ENCODE measurements at regions not wholly inside any gene's neighbourhood (a gene's known extent, or its start where the extent isn't known, plus 50 kb on each side); places are given as distances from the start of the nearest gene placed in this dataset.

DNA sequence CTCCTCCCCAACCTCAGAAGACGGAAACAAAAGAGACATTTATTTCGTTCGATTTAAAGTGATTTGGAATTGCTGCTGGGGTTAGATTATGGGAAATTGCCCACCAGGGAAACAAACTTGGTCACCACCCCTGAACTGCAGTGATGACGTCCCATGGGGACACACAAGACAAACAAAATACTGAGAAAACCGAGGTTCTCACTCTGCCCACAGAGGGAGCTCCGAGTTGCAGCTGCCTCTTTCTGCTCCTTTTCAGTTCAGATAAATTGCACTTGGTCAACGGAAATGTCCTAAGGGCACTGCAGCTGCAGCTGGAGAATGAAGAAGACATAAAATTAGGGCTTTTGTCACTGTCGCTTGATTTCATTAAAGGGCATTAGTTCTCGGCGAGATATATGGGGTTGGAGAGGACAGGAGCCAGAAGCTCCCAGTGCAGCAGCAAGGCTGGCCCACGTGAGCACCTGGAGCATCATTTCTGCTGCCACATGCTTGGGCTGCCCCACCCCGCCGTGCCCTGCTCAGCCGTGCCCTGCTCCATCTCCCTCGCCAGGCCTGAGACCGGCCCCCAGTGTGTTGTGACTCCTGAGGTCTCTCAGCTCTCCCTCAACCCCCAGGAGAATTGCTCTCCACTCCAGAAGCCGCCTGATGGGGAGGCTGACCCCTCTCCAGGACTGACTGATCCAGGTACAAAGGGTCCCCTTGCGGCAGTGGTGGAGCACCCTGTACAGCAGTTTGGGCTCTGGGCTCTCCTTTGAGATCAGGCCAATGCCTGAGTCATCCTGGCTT is 231.7 kb upstream of the AJAP1 start:
- no TSS peak for BruUV-seq (replicated peaks)
- Mint-ChIP-seq H3K4me1 (ENCODE audit: low read depth, unreplicated experiment) (no peaks in the 10 kb centered on the region), H3K36me3 (ENCODE audit: insufficient read depth, unreplicated experiment) (no peaks in the 10 kb centered on the region), H3K4me3 (ENCODE audit: low read depth, unreplicated experiment) (no peak overlapping the region), H3K9me3 (ENCODE audit: low read depth, unreplicated experiment) (peaks cover 14% of the 10 kb centered on the region), H3K27ac (ENCODE audit: unreplicated experiment) (no peak overlapping the region), H3K27me3 (ENCODE audit: unreplicated experiment) (no peaks in the 10 kb centered on the region)
- CTCF ChIA-PET = no interaction called here
- intact Hi-C loops (cut with micrococcal nuclease; ENCODE audit: unreplicated experiment) = no loop called here
- TF ChIP-seq, protein P1, sequence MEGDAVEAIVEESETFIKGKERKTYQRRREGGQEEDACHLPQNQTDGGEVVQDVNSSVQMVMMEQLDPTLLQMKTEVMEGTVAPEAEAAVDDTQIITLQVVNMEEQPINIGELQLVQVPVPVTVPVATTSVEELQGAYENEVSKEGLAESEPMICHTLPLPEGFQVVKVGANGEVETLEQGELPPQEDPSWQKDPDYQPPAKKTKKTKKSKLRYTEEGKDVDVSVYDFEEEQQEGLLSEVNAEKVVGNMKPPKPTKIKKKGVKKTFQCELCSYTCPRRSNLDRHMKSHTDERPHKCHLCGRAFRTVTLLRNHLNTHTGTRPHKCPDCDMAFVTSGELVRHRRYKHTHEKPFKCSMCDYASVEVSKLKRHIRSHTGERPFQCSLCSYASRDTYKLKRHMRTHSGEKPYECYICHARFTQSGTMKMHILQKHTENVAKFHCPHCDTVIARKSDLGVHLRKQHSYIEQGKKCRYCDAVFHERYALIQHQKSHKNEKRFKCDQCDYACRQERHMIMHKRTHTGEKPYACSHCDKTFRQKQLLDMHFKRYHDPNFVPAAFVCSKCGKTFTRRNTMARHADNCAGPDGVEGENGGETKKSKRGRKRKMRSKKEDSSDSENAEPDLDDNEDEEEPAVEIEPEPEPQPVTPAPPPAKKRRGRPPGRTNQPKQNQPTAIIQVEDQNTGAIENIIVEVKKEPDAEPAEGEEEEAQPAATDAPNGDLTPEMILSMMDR (IDR thresholded peaks at IDR 0.05; ENCODE audit: unreplicated experiment) = no peak
- DNase-seq = no peak

GRCh38 chr1:4424254-4424653 is 230.2 kb upstream of the AJAP1 start:
- H3K27ac Mint-ChIP-seq (ENCODE audit: unreplicated experiment) = no peak overlapping the region
- H3K4me3 Mint-ChIP-seq (ENCODE audit: low read depth, unreplicated experiment) = no peak overlapping the region
- peaks cover 11% of the 10 kb centered on the region for H3K9me3 Mint-ChIP-seq (ENCODE audit: low read depth, unreplicated experiment)
- intact Hi-C loops (cut with micrococcal nuclease; ENCODE audit: unreplicated experiment) = no loop called here
- no TSS peak for BruUV-seq (replicated peaks)
- no peaks in the 10 kb centered on the region for H3K4me1 Mint-ChIP-seq (ENCODE audit: low read depth, unreplicated experiment)
- CTCF ChIA-PET = no interaction called here
- DNase-seq = no peak
- TF ChIP-seq, protein P1 (IDR thresholded peaks at IDR 0.05; ENCODE audit: unreplicated experiment) = no peak
- no peaks in the 10 kb centered on the region for H3K36me3 Mint-ChIP-seq (ENCODE audit: insufficient read depth, unreplicated experiment)
- H3K27me3 Mint-ChIP-seq (ENCODE audit: unreplicated experiment) = no peaks in the 10 kb centered on the region

DNA sequence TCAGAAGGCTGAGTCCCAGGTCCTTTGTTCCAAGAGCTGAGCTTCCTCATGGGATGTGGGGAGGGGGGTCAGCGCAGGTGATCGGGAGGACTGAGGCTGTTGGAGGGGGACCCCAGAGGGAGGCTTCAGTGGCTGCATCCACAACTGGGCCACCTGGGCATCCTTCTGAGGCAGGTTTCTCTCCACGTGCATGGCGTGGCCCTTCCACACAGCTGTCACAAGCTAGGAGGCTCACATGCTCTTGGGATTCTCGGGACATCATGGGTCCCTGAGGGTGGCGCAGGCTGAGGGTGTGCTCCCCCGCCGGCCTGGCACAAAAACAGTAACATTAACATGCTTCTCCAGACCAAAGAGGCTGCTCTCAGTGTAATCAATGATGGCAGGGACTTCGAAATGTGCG is 229.6 kb upstream of the AJAP1 start:
- Mint-ChIP-seq H3K9me3 (ENCODE audit: low read depth, unreplicated experiment) (peaks cover 9% of the 10 kb centered on the region), H3K27ac (ENCODE audit: unreplicated experiment) (no peak overlapping the region), H3K27me3 (ENCODE audit: unreplicated experiment) (no peaks in the 10 kb centered on the region), H3K36me3 (ENCODE audit: insufficient read depth, unreplicated experiment) (no peaks in the 10 kb centered on the region), H3K4me1 (ENCODE audit: low read depth, unreplicated experiment) (no peaks in the 10 kb centered on the region), H3K4me3 (ENCODE audit: low read depth, unreplicated experiment) (no peak overlapping the region)
- CTCF ChIA-PET = no interaction called here
- intact Hi-C loops (cut with micrococcal nuclease; ENCODE audit: unreplicated experiment) = no loop called here
- TF ChIP-seq, protein P1 (IDR thresholded peaks at IDR 0.05; ENCODE audit: unreplicated experiment) = no peak
- no TSS peak for BruUV-seq (replicated peaks)
- DNase-seq = no peak

- DNase-seq = no peak
- Mint-ChIP-seq H3K27me3 (ENCODE audit: unreplicated experiment) (no peaks in the 10 kb centered on the region), H3K4me1 (ENCODE audit: low read depth, unreplicated experiment) (no peaks in the 10 kb centered on the region), H3K27ac (ENCODE audit: unreplicated experiment) (no peak overlapping the region), H3K9me3 (ENCODE audit: low read depth, unreplicated experiment) (peaks cover 4% of the 10 kb centered on the region), H3K36me3 (ENCODE audit: insufficient read depth, unreplicated experiment) (no peaks in the 10 kb centered on the region), H3K4me3 (ENCODE audit: low read depth, unreplicated experiment) (no peak overlapping the region)
- TF ChIP-seq, protein P1 (IDR thresholded peaks at IDR 0.05; ENCODE audit: unreplicated experiment) = no peak
- BruUV-seq (replicated peaks) = no TSS peak
- CTCF ChIA-PET = interaction anchor here (0.7 kb wide), 1 partner anchor 17 kb away, joined by 7 read pairs; no protein-coding TSS in a partner anchor
- intact Hi-C loops (cut with micrococcal nuclease; ENCODE audit: unreplicated experiment) = no loop called here
Observed at GRCh38 chr1:4425892-4426291, 228.5 kb upstream of the AJAP1 start.
